ENCODE measurements at regions not wholly inside any gene's neighbourhood (a gene's known extent, or its start where the extent isn't known, plus 50 kb on each side); places are given as distances from the start of the nearest gene placed in this dataset.
"Not testable (repeated sequence)": the region's sequence is repeated elsewhere in the genome, so short reads cannot be mapped to it uniquely, and the experiment has no call there.

GRCh38 chr10:61051344-61051743, 107.4 kb upstream of the RHOBTB1 start:
- no peak for ATAC-seq (replicated peaks in 6 of 8)
- Histone ChIP-seq H3K4me1 (replicated peaks in 1 of 2) (peaks cover 0 to 3% of the 10 kb centered on the region in 2 donors), H3K27ac (no peak overlapping the region), H3K4me3 (no peak overlapping the region)
- 35 to 100% (median 86%) methylated on average over 3 to 5 of the region's 5 CpGs for WGBS, 10 experiments
- in situ Hi-C loops (cut with MboI; ENCODE audit: low pct_unique_long_range_greater_than_20kb in 2 of 9, low sequenced_read_pairs in 9 of 9, unreplicated experiment in 9 of 9): no loop called here

DNA sequence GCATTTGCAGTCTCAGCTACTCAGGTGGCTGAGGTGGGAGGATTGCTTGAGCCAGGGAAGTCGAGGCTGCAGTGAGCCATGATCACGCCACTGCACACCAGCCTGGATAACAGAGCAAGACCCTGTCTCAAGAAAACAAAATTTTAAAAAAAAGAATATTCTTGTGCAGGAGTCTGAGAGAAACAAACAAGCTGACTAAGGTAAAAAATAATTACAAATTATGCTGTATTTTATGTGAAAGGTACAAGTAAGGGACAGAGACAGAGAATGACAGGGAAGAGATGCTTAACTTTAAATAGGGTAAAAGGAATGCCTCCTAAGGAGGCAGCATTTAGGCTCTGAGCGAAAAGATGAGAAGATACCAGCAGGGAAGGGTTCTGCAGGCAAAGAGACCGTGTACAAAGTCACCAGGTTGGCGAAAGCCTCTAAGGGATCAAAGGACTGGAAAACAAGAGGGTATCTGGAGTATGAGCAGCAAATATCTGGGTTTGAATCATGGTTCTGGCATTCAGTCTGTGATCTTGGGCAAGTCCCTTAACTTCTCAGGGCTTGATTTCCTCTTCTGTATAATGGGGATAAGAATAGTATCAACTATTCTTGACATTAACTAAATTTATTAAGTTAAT, 106.2 kb upstream of the RHOBTB1 start:
- WGBS, 10 experiments: 14 to 100% (median 87%) methylated on average over 2 to 5 of the region's 5 CpGs
- in situ Hi-C loops (cut with MboI; ENCODE audit: low pct_unique_long_range_greater_than_20kb in 2 of 9, low sequenced_read_pairs in 9 of 9, unreplicated experiment in 9 of 9): no loop called here

DNA sequence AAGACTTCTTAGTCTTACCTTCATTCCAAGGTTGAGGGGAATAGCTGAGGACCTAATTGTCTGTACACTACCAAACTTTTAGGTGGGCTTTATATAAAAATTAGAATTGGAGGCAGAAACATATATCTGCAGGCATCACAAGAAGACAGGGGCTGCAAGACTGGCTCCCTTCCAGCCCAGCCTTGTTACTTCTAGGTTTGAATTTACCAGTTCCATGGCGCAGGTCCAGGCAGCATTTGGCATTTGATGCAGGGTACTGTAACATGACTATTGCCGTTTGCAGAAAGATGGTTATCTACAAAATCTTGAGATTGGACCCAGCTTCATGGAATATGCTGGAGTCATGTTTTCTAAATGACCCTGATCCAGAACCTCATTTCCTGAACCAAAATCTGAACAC, 105.4 kb upstream of the RHOBTB1 start:
- Histone ChIP-seq H3K4me1 (replicated peaks in 1 of 2) (peaks cover 0 to 3% of the 10 kb centered on the region in 2 donors), H3K4me3 (no peak overlapping the region), H3K27ac (no peak overlapping the region)
- ATAC-seq (replicated peaks in 6 of 8): no peak
- in situ Hi-C loops (cut with MboI; ENCODE audit: low pct_unique_long_range_greater_than_20kb in 2 of 9, low sequenced_read_pairs in 9 of 9, unreplicated experiment in 9 of 9): no loop called here
- WGBS, 10 experiments: 11 to 100% (median 80%) methylated on average over 1 to 2 of the region's 2 CpGs; no CpG with 5 or more reads in 1 of the 10 experiments

More for the DNA sequence above, 106.2 kb upstream of the RHOBTB1 start:
- Histone ChIP-seq H3K27ac (no peak overlapping the region), H3K4me1 (replicated peaks in 1 of 2) (peaks cover 0 to 3% of the 10 kb centered on the region in 2 donors), H3K4me3 (no peak overlapping the region)
- no peak for ATAC-seq (replicated peaks in 6 of 8)

GRCh38 chr10:61047788-61048560, 104.0 kb upstream of the RHOBTB1 start:
- ATAC-seq (replicated peaks in 6 of 8): no peak
- H3K4me1 ChIP-seq (replicated peaks in 1 of 2): peaks cover 0 to 3% of the 10 kb centered on the region in 2 donors
- WGBS, 10 experiments: 60 to 100% (median 80%) methylated on average over 1 to 5 of the region's 8 CpGs; no CpG with 5 or more reads in 3 of the 10 experiments
- no peak overlapping the region for H3K4me3 ChIP-seq
- H3K27ac ChIP-seq: no peak overlapping the region
- in situ Hi-C loops (cut with MboI; ENCODE audit: low pct_unique_long_range_greater_than_20kb in 2 of 9, low sequenced_read_pairs in 9 of 9, unreplicated experiment in 9 of 9): no loop called here

GRCh38 chr10:61047081-61047480, 103.1 kb upstream of the RHOBTB1 start:
- in situ Hi-C loops (cut with MboI; ENCODE audit: low pct_unique_long_range_greater_than_20kb in 2 of 9, low sequenced_read_pairs in 9 of 9, unreplicated experiment in 9 of 9): no loop called here
- Histone ChIP-seq H3K4me3 (no peak overlapping the region), H3K4me1 (replicated peaks in 1 of 2) (peaks cover 0 to 3% of the 10 kb centered on the region in 2 donors), H3K27ac (no peak overlapping the region)
- no peak for ATAC-seq (replicated peaks in 6 of 8)
- 15 to 100% (median 83%) methylated on average over 1 to 5 of the region's 5 CpGs for WGBS, 10 experiments

GRCh38 chr10:61045480-61045879, 101.5 kb upstream of the RHOBTB1 start:
- WGBS, 10 experiments: 31 to 100% (median 88%) methylated on average over 1 to 4 of the region's 5 CpGs; no CpG with 5 or more reads in 2 of the 10 experiments
- ATAC-seq (replicated peaks in 6 of 8); in situ Hi-C loops (cut with MboI; ENCODE audit: low pct_unique_long_range_greater_than_20kb in 2 of 9, low sequenced_read_pairs in 9 of 9, unreplicated experiment in 9 of 9); H3K4me3 ChIP-seq; H3K4me1 ChIP-seq (replicated peaks in 1 of 2); H3K27ac ChIP-seq: not testable (repeated sequence)

DNA sequence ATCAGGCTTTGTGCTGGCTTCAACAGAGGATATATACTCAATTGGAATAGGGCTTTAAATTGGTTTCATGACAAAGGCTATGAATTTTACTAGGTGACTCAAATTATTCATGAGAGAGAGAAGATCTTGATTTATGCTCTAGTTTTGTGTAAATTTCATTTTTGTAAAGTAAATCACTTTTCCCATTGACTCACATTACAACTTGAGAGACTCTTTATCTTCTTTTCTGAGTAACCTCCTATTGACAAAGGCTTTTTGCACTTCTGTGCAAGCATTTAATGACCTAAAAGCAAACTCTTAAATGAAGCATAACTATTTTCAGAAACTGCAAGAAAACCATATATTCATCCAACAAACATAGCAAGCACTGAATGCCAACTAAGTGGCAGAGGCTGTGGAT, 98.5 kb upstream of the RHOBTB1 start:
- ATAC-seq (replicated peaks in 6 of 8): no peak
- peaks cover 0 to 3% of the 10 kb centered on the region in 2 donors for H3K4me1 ChIP-seq (replicated peaks in 1 of 2)
- in situ Hi-C loops (cut with MboI; ENCODE audit: low pct_unique_long_range_greater_than_20kb in 2 of 9, low sequenced_read_pairs in 9 of 9, unreplicated experiment in 9 of 9): no loop called here
- H3K4me3 ChIP-seq: no peak overlapping the region
- H3K27ac ChIP-seq: no peak overlapping the region

- Histone ChIP-seq H3K27ac (no peak overlapping the region), H3K4me1 (replicated peaks in 1 of 2) (no peaks in the 10 kb centered on the region), H3K4me3 (no peak overlapping the region)
- in situ Hi-C loops (cut with MboI; ENCODE audit: low pct_unique_long_range_greater_than_20kb in 2 of 9, low sequenced_read_pairs in 9 of 9, unreplicated experiment in 9 of 9): no loop called here
- no peak for ATAC-seq (replicated peaks in 6 of 8)
- 67 to 100% methylated on average over 1 of the region's 30 CpGs; no CpG with 5 or more reads in 8 of the 10 experiments for WGBS, 10 experiments
These were observed 96.5 kb upstream of the RHOBTB1 start for GRCh38 chr10:61040399-61041016.

GRCh38 chr10:61039868-61040267, 95.9 kb upstream of the RHOBTB1 start:
- in situ Hi-C loops (cut with MboI; ENCODE audit: low pct_unique_long_range_greater_than_20kb in 2 of 9, low sequenced_read_pairs in 9 of 9, unreplicated experiment in 9 of 9): no loop called here
- WGBS, 10 experiments: 29 to 100% (median 64%) methylated on average over 1 of the region's 1 CpG; no CpG with 5 or more reads in 6 of the 10 experiments
- Histone ChIP-seq H3K27ac (no peak overlapping the region), H3K4me3 (no peak overlapping the region), H3K4me1 (replicated peaks in 1 of 2) (no peaks in the 10 kb centered on the region)
- no peak for ATAC-seq (replicated peaks in 6 of 8)

- H3K27ac ChIP-seq; H3K4me3 ChIP-seq; H3K4me1 ChIP-seq (replicated peaks in 1 of 2); in situ Hi-C loops (cut with MboI; ENCODE audit: low pct_unique_long_range_greater_than_20kb in 2 of 9, low sequenced_read_pairs in 9 of 9, unreplicated experiment in 9 of 9); ATAC-seq (replicated peaks in 6 of 8): not testable (repeated sequence)
- 68 to 100% (median 83%) methylated on average over 1 to 11 of the region's 16 CpGs; no CpG with 5 or more reads in 5 of the 10 experiments for WGBS, 10 experiments
These were observed 93.4 kb upstream of the RHOBTB1 start for GRCh38 chr10:61037261-61037830.

DNA sequence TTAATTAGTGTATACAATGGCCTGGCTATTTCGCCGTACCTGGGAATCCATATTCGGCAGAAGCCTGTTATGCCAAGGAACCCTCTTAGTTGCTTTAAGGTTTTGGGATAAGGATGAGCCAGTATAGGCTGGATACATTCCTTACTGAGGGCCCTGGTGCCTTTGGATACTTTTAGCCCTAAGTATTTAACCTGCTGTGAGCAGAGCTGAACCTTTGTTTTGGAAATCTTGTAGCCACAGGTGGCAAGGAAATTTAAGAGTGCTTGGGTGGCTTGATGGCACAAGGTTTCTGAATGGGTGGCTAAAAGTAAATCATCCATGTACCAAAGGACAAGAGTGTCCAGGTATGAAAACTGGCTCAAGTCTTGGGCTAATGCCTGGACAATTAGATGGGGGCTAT, 92.2 kb upstream of the RHOBTB1 start:
- H3K4me1 ChIP-seq (replicated peaks in 1 of 2); in situ Hi-C loops (cut with MboI; ENCODE audit: low pct_unique_long_range_greater_than_20kb in 2 of 9, low sequenced_read_pairs in 9 of 9, unreplicated experiment in 9 of 9); H3K4me3 ChIP-seq; ATAC-seq (replicated peaks in 6 of 8); H3K27ac ChIP-seq: not testable (repeated sequence)
- 80 to 100% (median 97%) methylated on average over 3 of the region's 3 CpGs; no CpG with 5 or more reads in 6 of the 10 experiments for WGBS, 10 experiments

GRCh38 chr10:61031341-61031740, 87.4 kb upstream of the RHOBTB1 start:
- no peak for ATAC-seq (replicated peaks in 6 of 8)
- H3K4me3 ChIP-seq: no peak overlapping the region
- WGBS, 10 experiments: 33 to 100% (median 90%) methylated on average over 1 to 3 of the region's 3 CpGs; no CpG with 5 or more reads in 1 of the 10 experiments
- H3K27ac ChIP-seq: no peak overlapping the region
- in situ Hi-C loops (cut with MboI; ENCODE audit: low pct_unique_long_range_greater_than_20kb in 2 of 9, low sequenced_read_pairs in 9 of 9, unreplicated experiment in 9 of 9): no loop called here
- no peaks in the 10 kb centered on the region for H3K4me1 ChIP-seq (replicated peaks in 1 of 2)

DNA sequence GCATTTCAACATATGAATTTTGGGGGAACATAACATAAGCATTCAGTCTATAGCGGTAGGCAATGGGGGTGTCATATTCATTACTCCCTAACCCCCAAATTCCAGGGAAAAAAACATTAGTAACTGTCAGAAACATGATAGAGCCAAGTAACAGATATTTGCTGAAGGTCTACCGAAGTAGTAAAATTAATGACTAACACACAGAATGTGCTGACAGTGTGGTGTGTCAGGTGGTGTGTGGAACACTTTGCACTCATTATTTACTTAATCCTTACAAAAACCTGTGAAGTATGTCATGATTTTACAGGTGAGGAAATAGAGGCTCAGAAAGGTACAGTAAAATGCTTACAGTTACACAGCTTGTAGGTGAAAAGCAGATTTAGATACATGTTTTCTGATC, 85.4 kb upstream of the RHOBTB1 start:
- Histone ChIP-seq H3K27ac (no peak overlapping the region), H3K4me1 (replicated peaks in 1 of 2) (no peaks in the 10 kb centered on the region), H3K4me3 (no peak overlapping the region)
- ATAC-seq (replicated peaks in 6 of 8): no peak
- WGBS, 10 experiments: 25 to 100% (median 83%) methylated on average over 1 to 2 of the region's 2 CpGs
- in situ Hi-C loops (cut with MboI; ENCODE audit: low pct_unique_long_range_greater_than_20kb in 2 of 9, low sequenced_read_pairs in 9 of 9, unreplicated experiment in 9 of 9): no loop called here

Measured in motor neuron (in vitro differentiated cells).